GM21737 (cell line): ENCODE measurements at regions not wholly inside any gene's neighbourhood (a gene's known extent, or its start where the extent isn't known, plus 50 kb on each side); places are given as distances from the start of the nearest gene placed in this dataset.
"Not testable (repeated sequence)": the region's sequence is repeated elsewhere in the genome, so short reads cannot be mapped to it uniquely, and the experiment has no call there.

Experiments used
- ATAC-seq: cut with Tn5 transposase; IDR thresholded peaks from one replicate; pipeline ENCODE4 v1.9.1; 2021; ENCODE audit warnings: mild to moderate bottlenecking, moderate library complexity; ENCODE audit not compliant: unreplicated experiment

GRCh38 chr6:165173484-165173883 is 135.9 kb downstream of the C6orf118 start:
- no peak for ATAC-seq

GRCh38 chr6:165167861-165168260 is 141.5 kb downstream of the C6orf118 start:
- no peak for ATAC-seq

GRCh38 chr6:165167311-165167710 is 142.1 kb downstream of the C6orf118 start:
- ATAC-seq, result no peak

- ATAC-seq, result no peak
These were observed 145.9 kb downstream of the C6orf118 start for GRCh38 chr6:165163519-165163918.

GRCh38 chr6:165159460-165159859 is 149.9 kb downstream of the C6orf118 start:
- ATAC-seq, result no peak

- no peak for ATAC-seq
These were observed 162.9 kb downstream of the C6orf118 start for GRCh38 chr6:165146456-165146855.

GRCh38 chr6:165135889-165136288 is 173.5 kb downstream of the C6orf118 start:
- no peak for ATAC-seq

- no peak for ATAC-seq
These were observed 180.3 kb downstream of the C6orf118 start for GRCh38 chr6:165129086-165129485.

- not testable (repeated sequence) for ATAC-seq
These were observed 181.7 kb downstream of the C6orf118 start for GRCh38 chr6:165127743-165128142.

GRCh38 chr6:165124681-165125080 is 184.7 kb downstream of the C6orf118 start:
- ATAC-seq, result not testable (repeated sequence)

- ATAC-seq, result no peak
These were observed 190.0 kb downstream of the C6orf118 start for GRCh38 chr6:165119231-165120020.

- no peak for ATAC-seq
These were observed 190.7 kb downstream of the C6orf118 start for GRCh38 chr6:165118736-165119135.

GRCh38 chr6:165117806-165118205 is 191.6 kb downstream of the C6orf118 start:
- ATAC-seq, result no peak

GRCh38 chr6:165117121-165117520 is 192.3 kb downstream of the C6orf118 start:
- ATAC-seq, result no peak

GRCh38 chr6:165110860-165111259 is 198.5 kb downstream of the C6orf118 start:
- no peak for ATAC-seq

GRCh38 chr6:165109011-165109410 is 200.4 kb downstream of the C6orf118 start:
- ATAC-seq, result no peak

- no peak for ATAC-seq
These were observed 203.1 kb downstream of the C6orf118 start for GRCh38 chr6:165106261-165106660.

GRCh38 chr6:165098165-165098564 is 211.2 kb downstream of the C6orf118 start:
- ATAC-seq, result no peak

- ATAC-seq, result no peak
These were observed 212.5 kb downstream of the C6orf118 start for GRCh38 chr6:165096868-165097267.

- ATAC-seq, result no peak
These were observed 213.2 kb downstream of the C6orf118 start for GRCh38 chr6:165096209-165096608.

GRCh38 chr6:165092881-165093595 is 216.4 kb downstream of the C6orf118 start:
- no peak for ATAC-seq

- no peak for ATAC-seq
These were observed 218.2 kb downstream of the C6orf118 start for GRCh38 chr6:165091121-165091785.
